MCF 10A (cell line): ENCODE measurements at regions not wholly inside any gene's neighbourhood (a gene's known extent, or its start where the extent isn't known, plus 50 kb on each side); places are given as distances from the start of the nearest gene placed in this dataset.

Source experiments
- BruUV-seq: library from RNA; stranded (reverse); fragments of 400-500 nt; replicated peaks from 2 replicates; lab custom pipeline; 2021; lab: Mats Ljungman, UMichigan
- CTCF ChIA-PET: fragments of 300-600 bp; sonication (Branson Sonifier 250); formaldehyde crosslinking; extraction: SDS; loops from one replicate; lab custom pipeline; 2021; ENCODE audit warnings: antibody characterized with exemption, inconsistent platforms; lab: Yijun Ruan, JAX
- POLR2A ChIA-PET: fragments of 300-600, 350-650 bp; sonication (Branson Sonifier 250); formaldehyde crosslinking; extraction: SDS; loops from one replicate; lab custom pipeline; 2020; ENCODE audit warnings: antibody characterized with exemption, inconsistent platforms; lab: Yijun Ruan, JAX
- DNase-seq: peaks from one replicate; pipeline ENCODE4 v3.0.0-alpha.2; 2018; ENCODE audit not compliant: unreplicated experiment
- H3K27ac Mint-ChIP-seq: one replicate; pipeline ENCODE4 v1.8.0; 2022; ENCODE audit warnings: mild to moderate bottlenecking, low read depth, mixed read lengths; ENCODE audit not compliant: unreplicated experiment
- H3K27me3 Mint-ChIP-seq: one replicate; pipeline ENCODE4 v1.8.0; 2022; ENCODE audit warnings: mixed read lengths; ENCODE audit not compliant: insufficient read depth, unreplicated experiment
- H3K36me3 Mint-ChIP-seq: one replicate; pipeline ENCODE4 v1.8.0; 2022; ENCODE audit warnings: mild to moderate bottlenecking, moderate library complexity, mixed read lengths; ENCODE audit not compliant: insufficient read depth, unreplicated experiment
- H3K4me1 Mint-ChIP-seq: one replicate; pipeline ENCODE4 v1.8.0; 2022; ENCODE audit warnings: mixed read lengths; ENCODE audit not compliant: insufficient read depth, unreplicated experiment
- H3K4me3 Mint-ChIP-seq: one replicate; pipeline ENCODE4 v1.8.0; 2022; ENCODE audit warnings: mild to moderate bottlenecking, moderate library complexity, mixed read lengths; ENCODE audit not compliant: unreplicated experiment
- H3K9me3 Mint-ChIP-seq: one replicate; pipeline ENCODE4 v1.8.0; 2022; ENCODE audit warnings: mixed read lengths; ENCODE audit not compliant: unreplicated experiment
- intact Hi-C: fragments of 100-400 bp; cut with micrococcal nuclease; formaldehyde crosslinking; loops from 2 replicates; pipeline ENCODE4 v1.14.1; 2022
- TF ChIP-seq, protein P1 (sequence below): fragments of 200-600 bp; IDR thresholded peaks from one replicate; pipeline ENCODE4 v1.8.0; 2022; ENCODE audit warnings: antibody characterized with exemption, mild to moderate bottlenecking; ENCODE audit not compliant: unreplicated experiment

DNA sequence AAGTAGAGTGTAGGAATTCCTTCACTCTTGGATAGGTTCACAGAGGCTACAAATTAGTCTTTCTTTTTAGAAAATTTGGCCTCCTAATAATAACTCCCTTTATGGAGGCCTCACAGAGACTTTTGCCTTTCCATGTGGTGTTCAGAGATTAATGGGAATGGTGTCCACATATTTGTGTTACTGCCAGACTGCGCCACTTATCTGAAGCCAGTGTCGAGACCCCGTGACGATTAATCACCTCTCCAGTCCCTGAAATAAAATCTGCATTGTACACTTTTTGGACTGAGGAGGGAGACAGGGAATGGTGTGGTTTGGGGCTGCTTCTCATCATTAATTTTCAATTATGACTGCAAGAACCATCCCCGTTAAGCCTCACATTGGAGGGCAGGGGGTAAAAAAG, 980.5 kb downstream of the FLRT2 start:
- ChIA-PET CTCF (no interaction called here), POLR2A (no interaction called here)
- intact Hi-C loops, result no loop called here
- TF ChIP-seq, protein P1, sequence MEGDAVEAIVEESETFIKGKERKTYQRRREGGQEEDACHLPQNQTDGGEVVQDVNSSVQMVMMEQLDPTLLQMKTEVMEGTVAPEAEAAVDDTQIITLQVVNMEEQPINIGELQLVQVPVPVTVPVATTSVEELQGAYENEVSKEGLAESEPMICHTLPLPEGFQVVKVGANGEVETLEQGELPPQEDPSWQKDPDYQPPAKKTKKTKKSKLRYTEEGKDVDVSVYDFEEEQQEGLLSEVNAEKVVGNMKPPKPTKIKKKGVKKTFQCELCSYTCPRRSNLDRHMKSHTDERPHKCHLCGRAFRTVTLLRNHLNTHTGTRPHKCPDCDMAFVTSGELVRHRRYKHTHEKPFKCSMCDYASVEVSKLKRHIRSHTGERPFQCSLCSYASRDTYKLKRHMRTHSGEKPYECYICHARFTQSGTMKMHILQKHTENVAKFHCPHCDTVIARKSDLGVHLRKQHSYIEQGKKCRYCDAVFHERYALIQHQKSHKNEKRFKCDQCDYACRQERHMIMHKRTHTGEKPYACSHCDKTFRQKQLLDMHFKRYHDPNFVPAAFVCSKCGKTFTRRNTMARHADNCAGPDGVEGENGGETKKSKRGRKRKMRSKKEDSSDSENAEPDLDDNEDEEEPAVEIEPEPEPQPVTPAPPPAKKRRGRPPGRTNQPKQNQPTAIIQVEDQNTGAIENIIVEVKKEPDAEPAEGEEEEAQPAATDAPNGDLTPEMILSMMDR, result no peak
- Mint-ChIP-seq H3K27ac (no peak overlapping the region), H3K4me1 (no peaks in the 10 kb centered on the region), H3K36me3 (no peaks in the 10 kb centered on the region), H3K9me3 (no peaks in the 10 kb centered on the region), H3K4me3 (no peak overlapping the region), H3K27me3 (no peaks in the 10 kb centered on the region)
- no TSS peak for BruUV-seq
- no peak for DNase-seq

DNA sequence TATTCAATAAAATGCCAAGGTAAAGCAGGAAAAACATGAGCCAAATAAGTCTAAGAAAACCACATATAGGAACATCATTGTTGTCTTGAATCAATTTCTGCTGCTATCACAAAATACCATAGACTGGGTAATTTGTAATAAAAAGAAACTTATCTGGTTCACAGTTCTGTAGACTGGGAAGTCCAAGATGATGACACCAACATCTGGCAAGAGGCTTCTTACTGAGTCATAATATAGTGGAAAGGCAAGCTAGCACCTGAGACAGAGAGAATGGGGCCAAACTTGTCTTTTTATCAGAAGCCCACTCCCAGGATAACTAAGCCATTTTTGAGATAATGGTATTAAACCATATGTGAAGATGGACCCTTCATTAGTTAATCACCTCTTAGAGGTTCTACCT, 975.9 kb downstream of the FLRT2 start:
- no peaks in the 10 kb centered on the region for H3K4me1 Mint-ChIP-seq
- no peaks in the 10 kb centered on the region for H3K27me3 Mint-ChIP-seq
- no peak overlapping the region for H3K27ac Mint-ChIP-seq
- no peak overlapping the region for H3K4me3 Mint-ChIP-seq
- ChIA-PET CTCF (interaction anchor here (0.7 kb wide), 1 partner anchor 34 kb away, joined by 4 read pairs; no protein-coding TSS in a partner anchor), POLR2A (no interaction called here)
- no peaks in the 10 kb centered on the region for H3K9me3 Mint-ChIP-seq
- intact Hi-C loops, result no loop called here
- no peaks in the 10 kb centered on the region for H3K36me3 Mint-ChIP-seq
- peak; percentile 42 for DNase-seq
- TF ChIP-seq, protein P1, result no peak
- no TSS peak for BruUV-seq

DNA sequence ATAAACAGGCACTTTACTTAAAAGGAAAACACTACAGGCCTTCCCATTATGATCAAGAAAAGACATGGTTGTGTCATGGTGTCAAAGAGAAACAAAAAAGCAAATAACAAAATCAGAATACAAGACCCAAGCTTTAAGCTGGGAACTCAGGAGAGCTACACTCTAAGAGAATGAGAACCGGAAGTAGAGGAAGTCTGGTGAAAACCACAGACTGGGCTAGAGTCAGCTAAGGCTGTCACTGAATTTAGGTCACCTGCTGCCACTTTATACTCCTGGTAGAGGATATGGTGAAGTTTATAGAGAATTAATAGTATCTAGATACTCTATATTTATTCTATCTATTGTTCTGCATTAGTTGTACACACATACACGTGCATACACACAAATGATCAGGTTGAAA, 971.7 kb downstream of the FLRT2 start:
- H3K4me1 Mint-ChIP-seq, result no peaks in the 10 kb centered on the region
- ChIA-PET CTCF (no interaction called here), POLR2A (no interaction called here)
- H3K27ac Mint-ChIP-seq, result no peak overlapping the region
- TF ChIP-seq, protein P1, result no peak
- DNase-seq, result no peak
- no peaks in the 10 kb centered on the region for H3K36me3 Mint-ChIP-seq
- no peaks in the 10 kb centered on the region for H3K27me3 Mint-ChIP-seq
- H3K9me3 Mint-ChIP-seq, result no peaks in the 10 kb centered on the region
- H3K4me3 Mint-ChIP-seq, result no peak overlapping the region
- intact Hi-C loops, result no loop called here
- no TSS peak for BruUV-seq

DNA sequence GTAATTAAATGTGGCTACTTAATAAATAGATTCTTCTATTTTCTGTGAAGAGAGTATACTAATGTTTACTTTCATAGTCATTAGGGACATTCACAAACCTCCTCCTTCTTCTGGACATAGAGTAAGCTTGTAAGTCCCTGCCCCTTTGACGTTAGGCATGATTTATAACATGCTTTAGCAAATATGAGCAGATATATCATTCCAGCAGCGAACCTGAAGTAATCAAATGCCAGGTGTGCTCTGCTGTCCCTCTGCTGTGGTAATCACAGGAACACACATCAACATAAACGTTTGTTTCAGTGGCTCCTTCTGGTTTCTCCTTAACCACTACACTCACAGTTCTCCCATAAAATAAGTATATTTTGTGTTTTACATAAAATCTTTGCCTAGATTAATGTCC, 961.8 kb downstream of the FLRT2 start:
- Mint-ChIP-seq H3K9me3 (no peaks in the 10 kb centered on the region), H3K4me3 (no peak overlapping the region)
- CTCF ChIA-PET, result no interaction called here

More for the DNA sequence above, 961.8 kb downstream of the FLRT2 start:
- TF ChIP-seq, protein P1, result no peak
- intact Hi-C loops, result no loop called here
- DNase-seq, result no peak
- no peaks in the 10 kb centered on the region for H3K36me3 Mint-ChIP-seq
- H3K4me1 Mint-ChIP-seq, result no peaks in the 10 kb centered on the region
- no peaks in the 10 kb centered on the region for H3K27me3 Mint-ChIP-seq
- POLR2A ChIA-PET, result interaction anchor here (0.6 kb wide), 1 partner anchor 273 kb away, joined by 4 read pairs; no protein-coding TSS in a partner anchor
- no TSS peak for BruUV-seq
- H3K27ac Mint-ChIP-seq, result no peak overlapping the region
